PC-3 (cell line): ENCODE measurements at regions not wholly inside any gene's neighbourhood (a gene's known extent, or its start where the extent isn't known, plus 50 kb on each side); places are given as distances from the start of the nearest gene placed in this dataset.
A peak's percentile ranks its signal among the peaks of the same experiment; 100 is the strongest.

Experiments
- ATAC-seq: fragments of 200-7000 bp; cut with Tn5 transposase; 2 replicates; pipeline ENCODE4 v1.9.1; 2020; ENCODE audit warnings: mild to moderate bottlenecking, moderate library complexity
- BruUV-seq: library from RNA; stranded (reverse); fragments of 400-500 nt; replicated peaks from 2 replicates; lab custom pipeline; 2021; lab: Mats Ljungman, UMichigan
- CTCF ChIA-PET: fragments of 300-600 bp; sonication (Branson Sonifier 250); formaldehyde crosslinking; loops from one replicate; lab custom pipeline; 2022; ENCODE audit warnings: antibody characterized with exemption; lab: Charles Lee
- POLR2A ChIA-PET: fragments of 300-600 bp; sonication (Branson Sonifier 250); formaldehyde crosslinking; loops from one replicate; lab custom pipeline; 2022; ENCODE audit warnings: antibody characterized with exemption; ENCODE audit not compliant: unreplicated experiment; lab: Charles Lee
- DNase-seq: peaks from one replicate; pipeline ENCODE4 v3.0.0-alpha.2; 2015
- H2AFZ ChIP-seq: fragments of 300-600 bp; sonication (generic); 2 replicates; pipeline ENCODE4 v1.6.0; 2016; ENCODE audit warnings: antibody characterized with exemption, low read length
- H3F3A ChIP-seq: fragments of 300-600 bp; sonication (generic); one replicate; pipeline ENCODE4 v1.6.0; 2017; ENCODE audit warnings: antibody characterized with exemption, low read length, control low read depth, mild to moderate bottlenecking; ENCODE audit not compliant: unreplicated experiment
- H3K27ac ChIP-seq: fragments of 300-600 bp; sonication (generic); 2 replicates; pipeline ENCODE4 v1.5.1; 2016; ENCODE audit warnings: mild to moderate bottlenecking, low read length
- H3K27me3 ChIP-seq: fragments of 300-600 bp; sonication (generic); 2 replicates; pipeline ENCODE4 v1.6.1; 2016; ENCODE audit warnings: low read length, mixed read lengths
- H3K36me3 ChIP-seq: fragments of 300-600 bp; sonication (generic); 2 replicates; pipeline ENCODE4 v1.6.1; 2016; ENCODE audit warnings: low read depth, mixed run types, low read length, mixed read lengths
- H3K4me1 ChIP-seq: fragments of 300-600 bp; sonication (generic); 2 replicates; pipeline ENCODE4 v1.5.1; 2016; ENCODE audit warnings: low read length; ENCODE audit not compliant: insufficient read depth
- H3K4me2 ChIP-seq: fragments of 300-600 bp; sonication (generic); 2 replicates; pipeline ENCODE4 v1.6.0; 2016; ENCODE audit warnings: low read length
- H3K4me3 ChIP-seq: fragments of 300-600 bp; sonication (generic); 2 replicates; pipeline ENCODE4 v1.5.1; 2016; ENCODE audit warnings: mild to moderate bottlenecking, low read length, mixed read lengths
- H3K79me2 ChIP-seq: fragments of 300-600 bp; sonication (generic); 2 replicates; pipeline ENCODE4 v1.6.1; 2017; ENCODE audit warnings: low read length, mixed read lengths
- H3K9ac ChIP-seq: fragments of 300-600 bp; sonication (generic); 2 replicates; pipeline ENCODE4 v1.6.0; 2016; ENCODE audit warnings: mild to moderate bottlenecking, low read length
- H3K9me2 ChIP-seq: fragments of 300-600 bp; sonication (generic); replicated peaks from 2 replicates; pipeline ENCODE4 v1.6.1; 2016; ENCODE audit warnings: mixed run types, low read length, mixed read lengths
- H3K9me3 ChIP-seq: fragments of 300-600 bp; sonication (generic); 2 replicates; pipeline ENCODE4 v1.6.1; 2016; ENCODE audit warnings: low read length, mixed read lengths
- H4K20me1 ChIP-seq: fragments of 300-600 bp; sonication (generic); 2 replicates; pipeline ENCODE4 v1.6.1; 2016; ENCODE audit warnings: low read length, mixed read lengths
- CTCF ChIP-seq: fragments of 300-600 bp; sonication (generic); conservative IDR thresholded peaks from 2 replicates; pipeline ENCODE4 v1.5.1; 2017; ENCODE audit warnings: antibody characterized with exemption, low read depth, mild to moderate bottlenecking, low read length
- EZH2 ChIP-seq: fragments of 300-600 bp; sonication (generic); IDR thresholded peaks from one replicate; pipeline ENCODE4 v1.6.1; 2017; ENCODE audit warnings: antibody characterized with exemption, mild to moderate bottlenecking, low read length; ENCODE audit not compliant: unreplicated experiment
- EZH2phosphoT487 ChIP-seq: fragments of 300-600 bp; sonication (generic); IDR thresholded peaks from 2 replicates; pipeline ENCODE4 v1.6.1; 2018; ENCODE audit warnings: mild to moderate bottlenecking, antibody characterized with exemption, low read length, borderline replicate concordance
- intact Hi-C: fragments of 100-400 bp; cut with micrococcal nuclease; formaldehyde crosslinking; loops from 2 replicates; pipeline ENCODE4 v1.9.0; 2023

DNA sequence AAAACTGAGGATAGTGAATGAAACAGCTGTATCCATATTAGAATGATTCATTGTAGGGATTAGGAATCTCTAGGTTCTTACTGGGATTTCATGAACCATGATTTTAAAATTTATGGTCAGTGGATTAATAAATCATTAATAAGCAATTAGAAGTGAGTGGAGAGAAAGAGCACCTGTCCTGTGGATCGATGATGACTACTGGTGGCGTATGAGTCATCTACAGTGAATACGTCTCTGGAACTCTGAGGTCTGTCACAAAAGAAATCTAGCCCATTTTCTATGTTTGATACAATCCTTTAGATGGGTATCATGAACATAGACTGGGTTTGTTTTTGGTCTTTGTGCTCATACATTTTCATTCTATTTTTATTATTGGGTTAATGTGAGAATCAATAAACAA is 77.3 kb upstream of the RTL1 start:
- POLR2A ChIA-PET = interaction anchor here (0.6 kb wide), 1 partner anchor 132 kb away, joined by 4 read pairs; no protein-coding TSS in a partner anchor

DNA sequence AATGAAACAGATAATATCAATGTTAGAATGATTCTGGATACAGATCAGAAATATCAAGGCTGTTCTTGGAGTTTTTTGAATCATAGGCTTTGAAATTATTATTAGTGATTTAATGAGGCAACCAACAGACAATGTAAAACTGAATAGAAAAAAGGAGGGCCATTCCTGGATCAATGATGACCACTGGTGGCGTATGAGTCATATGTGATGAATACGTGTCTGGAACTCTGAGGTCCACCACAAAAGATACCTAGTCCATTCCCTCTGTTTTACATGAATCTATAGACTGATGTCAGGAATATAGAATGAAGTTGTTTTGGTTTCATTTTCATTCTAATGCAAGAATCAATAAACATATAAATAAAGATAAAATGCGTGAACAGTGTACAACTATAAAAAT is 78.3 kb upstream of the RTL1 start:
- H3K9me3 ChIP-seq = no peaks in the 10 kb centered on the region
- ATAC-seq = no peak
- no peaks in the 10 kb centered on the region for H3K79me2 ChIP-seq
- H4K20me1 ChIP-seq = no peaks in the 10 kb centered on the region
- peaks cover 3% of the 10 kb centered on the region for H3F3A ChIP-seq
- CTCF ChIA-PET = no interaction called here
- H3K9me2 ChIP-seq = no peaks in the 10 kb centered on the region
- peaks cover 62% of the 10 kb centered on the region for H3K4me1 ChIP-seq
- H3K4me2 ChIP-seq = peak overlapping the region; percentile 56
- H3K27me3 ChIP-seq = no peaks in the 10 kb centered on the region
- H3K36me3 ChIP-seq = no peaks in the 10 kb centered on the region
- POLR2A ChIA-PET = no interaction called here
- intact Hi-C loops = loop anchor here (10.0 kb wide), 1 partner anchor 217 kb away; no protein-coding TSS in a partner anchor
- DNase-seq = peak; percentile 68
- no peak overlapping the region for H3K9ac ChIP-seq
- H3K4me3 ChIP-seq = no peak overlapping the region; the same call in 1 of the 2 replicates
- H3K27ac ChIP-seq = peak overlapping the region; percentile 59
- no TSS peak for BruUV-seq
- no peak overlapping the region for H2AFZ ChIP-seq
- TF ChIP-seq EZH2phosphoT487 (no peak), CTCF (no peak), EZH2 (no peak)

More for the DNA sequence above, 77.3 kb upstream of the RTL1 start:
- intact Hi-C loops = loop anchor here (10.0 kb wide), 1 partner anchor 216 kb away; no protein-coding TSS in a partner anchor
- no peak overlapping the region for H3K4me3 ChIP-seq
- peak; percentile 19 for DNase-seq
- BruUV-seq = no TSS peak
- no peak overlapping the region for H2AFZ ChIP-seq
- H3K27me3 ChIP-seq = no peaks in the 10 kb centered on the region
- CTCF ChIA-PET = no interaction called here
- H3K4me1 ChIP-seq = peaks cover 62% of the 10 kb centered on the region
- no peaks in the 10 kb centered on the region for H3K79me2 ChIP-seq
- H3K27ac ChIP-seq = 0 out of 2 replicates have a peak overlapping the region, but pooled peaks have one; percentile 16
- no peaks in the 10 kb centered on the region for H3K9me3 ChIP-seq
- 0 out of 2 replicates have a peak overlapping the region, but pooled peaks have one; percentile 5 for H3K4me2 ChIP-seq
- no peaks in the 10 kb centered on the region for H4K20me1 ChIP-seq
- H3K9me2 ChIP-seq = no peaks in the 10 kb centered on the region
- no peaks in the 10 kb centered on the region for H3K36me3 ChIP-seq
- no peak overlapping the region for H3K9ac ChIP-seq
- no peak for ATAC-seq
- no peak for TF ChIP-seq CTCF
- no peak for TF ChIP-seq EZH2
- TF ChIP-seq EZH2phosphoT487 = no peak
- H3F3A ChIP-seq = peaks cover 3% of the 10 kb centered on the region

DNA sequence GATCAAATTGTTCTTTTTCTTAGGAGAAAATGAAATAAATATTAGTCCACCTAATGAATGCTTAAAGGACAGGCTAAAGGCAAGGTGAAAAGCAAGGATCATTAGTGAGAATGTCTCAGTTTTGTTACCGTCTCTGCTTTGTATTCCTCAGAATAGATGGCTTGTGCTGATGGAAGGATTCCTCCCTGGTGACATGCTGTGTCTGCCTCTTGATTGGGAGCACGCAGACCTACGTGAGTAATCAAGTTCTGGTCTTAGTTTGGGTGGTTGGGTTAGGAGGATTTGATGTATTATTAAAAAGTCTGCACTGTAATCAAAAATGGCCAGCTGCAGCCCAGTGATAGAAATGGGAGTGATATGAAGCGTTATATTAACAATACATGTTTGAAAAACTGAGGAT is 78.8 kb upstream of the RTL1 start:
- intact Hi-C loops = loop anchor here (10.0 kb wide), 1 partner anchor 218 kb away; no protein-coding TSS in a partner anchor
- H3K9ac ChIP-seq = peak overlapping the region; percentile 9; the same call in 1 of the 2 replicates
- TF ChIP-seq CTCF (no peak), EZH2 (no peak), EZH2phosphoT487 (no peak)
- no peaks in the 10 kb centered on the region for H3K9me2 ChIP-seq
- H3K4me1 ChIP-seq = peaks cover 65% of the 10 kb centered on the region
- ChIA-PET POLR2A (no interaction called here), CTCF (no interaction called here)
- H4K20me1 ChIP-seq = no peaks in the 10 kb centered on the region
- peak overlapping the region; percentile 56 for H3K4me2 ChIP-seq
- no peaks in the 10 kb centered on the region for H3K9me3 ChIP-seq
- no peak for ATAC-seq
- no TSS peak for BruUV-seq
- H3K27me3 ChIP-seq = no peaks in the 10 kb centered on the region
- DNase-seq = no peak
- H3F3A ChIP-seq = peaks cover 3% of the 10 kb centered on the region
- peak overlapping the region; percentile 59 for H3K27ac ChIP-seq
- H2AFZ ChIP-seq = no peak overlapping the region
- no peaks in the 10 kb centered on the region for H3K79me2 ChIP-seq
- no peak overlapping the region; the same call in 1 of the 2 replicates for H3K4me3 ChIP-seq
- no peaks in the 10 kb centered on the region for H3K36me3 ChIP-seq
